Prostate gland (tissue), 2 donors: ENCODE measurements at regions not wholly inside any gene's neighbourhood (a gene's known extent, or its start where the extent isn't known, plus 50 kb on each side); places are given as distances from the start of the nearest gene placed in this dataset.

ENCODE experiments used
- CTCF ChIP-seq, 4 experiments: fragments of 200-600 bp in 2 of 4; fragments of 450-650 bp in 2 of 4; sonication (generic) in 2 of 4; IDR thresholded peaks; 1 replicate in 3 of 4; 2 replicates in 1 of 4; pipeline ENCODE4 v1.5.1; 2016 to 2019; ENCODE audit warnings: antibody characterized with exemption in 4 of 4, mild to moderate bottlenecking in 2 of 4, moderate library complexity in 2 of 4
- POLR2A ChIP-seq: fragments of 450-650 bp; IDR thresholded peaks from one replicate; pipeline ENCODE4 v1.6.1; 2016; ENCODE audit warnings: antibody characterized with exemption, mild to moderate bottlenecking

DNA sequence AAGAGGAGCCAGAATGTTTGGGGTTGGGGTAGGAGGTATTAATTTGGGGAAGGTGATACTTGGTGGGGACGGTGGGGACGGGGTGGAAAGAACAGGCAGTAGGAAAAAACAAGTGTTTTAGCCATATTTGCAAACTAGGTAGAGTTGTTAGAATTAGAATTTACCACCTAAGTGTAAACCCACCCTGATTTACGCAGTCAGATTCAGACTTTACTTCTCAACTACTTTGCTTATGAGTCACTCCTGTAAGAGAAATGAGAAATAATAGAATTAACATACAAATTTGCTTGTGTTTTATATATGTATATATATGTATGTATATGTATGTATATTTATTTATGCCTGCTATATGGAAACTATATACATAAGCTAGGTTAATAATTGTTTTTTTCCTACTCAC lies 1168.2 kb upstream of the ZEB2 start:
- TF ChIP-seq CTCF (IDR thresholded peaks at IDR 0.05) (no peak), POLR2A (no peak)
